ENCODE measurements at regions not wholly inside any gene's neighbourhood (a gene's known extent, or its start where the extent isn't known, plus 50 kb on each side); places are given as distances from the start of the nearest gene placed in this dataset.

- Mint-ChIP-seq H3K4me1 (no peaks in the 10 kb centered on the region), H3K27me3 (ENCODE audit: insufficient read depth, low read depth, poor library complexity) (peaks cover 3% of the 10 kb centered on the region), H3K36me3 (ENCODE audit: low read depth) (no peaks in the 10 kb centered on the region), H3K9me3 (no peaks in the 10 kb centered on the region), H3K4me3 (no peak overlapping the region), H3K27ac (no peak overlapping the region)
- H4K20me1 ChIP-seq (replicated peaks; ENCODE audit: insufficient read depth), result no peaks in the 10 kb centered on the region
- no peak overlapping the region for H3K4me2 ChIP-seq
- H3K4me1 ChIP-seq (ENCODE audit: insufficient read depth), result no peaks in the 10 kb centered on the region
- no peak for DNase-seq (ENCODE audit: low spot score)
- H3K27ac ChIP-seq (ENCODE audit: low read depth), result no peak overlapping the region
- no peaks in the 10 kb centered on the region for H3K9me2 ChIP-seq (ENCODE audit: insufficient read depth)
- H3F3A ChIP-seq (replicated peaks; ENCODE audit: low read depth), result no peaks in the 10 kb centered on the region
- TF ChIP-seq STAT1 (IDR thresholded peaks at IDR 0.05; ENCODE audit: unreplicated experiment), result no peak
- no peak for TF ChIP-seq POLR2AphosphoS5 (IDR thresholded peaks at IDR 0.05; ENCODE audit: low read depth)
- no peak for TF ChIP-seq CTCF (conservative IDR thresholded peaks at IDR 0.05; ENCODE audit: low read depth in 2 of 2)
- no peak for TF ChIP-seq EZH2 (IDR thresholded peaks at IDR 0.05; ENCODE audit: low read depth, unreplicated experiment)
- no peak for TF ChIP-seq ZNF331 (CRISPR knock-in tag; IDR thresholded peaks at IDR 0.05; ENCODE audit: low read depth)
- no peak for TF ChIP-seq ETS1 (IDR thresholded peaks at IDR 0.05)
- TF ChIP-seq EZH2phosphoT487 (IDR thresholded peaks at IDR 0.05; ENCODE audit: unreplicated experiment), result no peak
- TF ChIP-seq JUNB (IDR thresholded peaks at IDR 0.05; ENCODE audit: unreplicated experiment), result no peak
- no peak for TF ChIP-seq ZNF114 (CRISPR knock-in tag; IDR thresholded peaks at IDR 0.05)
- no peak for TF ChIP-seq CREB1 (CRISPR knock-in tag; IDR thresholded peaks at IDR 0.05; ENCODE audit: low read depth)
- no peak for TF ChIP-seq NANOG (IDR thresholded peaks at IDR 0.05; ENCODE audit: borderline replicate concordance)
- no peak for TF ChIP-seq REST (IDR thresholded peaks at IDR 0.05; ENCODE audit: unreplicated experiment)
- TF ChIP-seq ZNF462 (CRISPR knock-in tag; IDR thresholded peaks at IDR 0.05), result no peak
- H3K27me3 ChIP-seq (ENCODE audit: insufficient read depth), result no peaks in the 10 kb centered on the region
- H3K36me3 ChIP-seq (ENCODE audit: insufficient read depth), result no peaks in the 10 kb centered on the region
- no peak overlapping the region for H2AFZ ChIP-seq
- no peaks in the 10 kb centered on the region for H3K79me2 ChIP-seq (replicated peaks; ENCODE audit: insufficient read depth)
- ATAC-seq, result no peak
- H3K4me3 ChIP-seq, result no peak overlapping the region
Measured at GRCh38 chr6:118717106-118717505, 65.7 kb upstream of the CEP85L start.
